ENCODE measurements at regions not wholly inside any gene's neighbourhood (a gene's known extent, or its start where the extent isn't known, plus 50 kb on each side); places are given as distances from the start of the nearest gene placed in this dataset.
"Not testable (repeated sequence)": the region's sequence is repeated elsewhere in the genome, so short reads cannot be mapped to it uniquely, and the experiment has no call there.

DNA sequence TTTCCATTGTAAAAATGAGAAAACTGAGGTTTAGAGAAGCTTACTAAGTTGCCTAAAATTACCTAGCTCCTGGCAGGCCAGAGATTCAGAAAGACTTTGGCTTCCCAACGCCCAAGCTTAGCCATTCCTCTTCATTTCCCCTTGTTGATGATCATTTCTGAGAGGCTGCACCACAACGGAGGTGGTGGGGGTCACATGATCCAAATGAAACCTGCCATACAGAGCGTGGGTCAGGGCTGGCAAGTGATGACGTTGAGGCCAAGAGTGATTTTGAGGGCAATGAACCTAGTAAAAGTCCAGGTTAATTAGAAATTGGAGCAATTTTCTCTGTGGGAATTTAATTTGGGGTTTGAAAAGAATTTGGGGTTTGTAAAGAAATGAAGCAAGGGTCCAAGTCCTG, 109.9 kb downstream of the TMEM182 start:
- no peak for DNase-seq (ENCODE audit: low spot score)

DNA sequence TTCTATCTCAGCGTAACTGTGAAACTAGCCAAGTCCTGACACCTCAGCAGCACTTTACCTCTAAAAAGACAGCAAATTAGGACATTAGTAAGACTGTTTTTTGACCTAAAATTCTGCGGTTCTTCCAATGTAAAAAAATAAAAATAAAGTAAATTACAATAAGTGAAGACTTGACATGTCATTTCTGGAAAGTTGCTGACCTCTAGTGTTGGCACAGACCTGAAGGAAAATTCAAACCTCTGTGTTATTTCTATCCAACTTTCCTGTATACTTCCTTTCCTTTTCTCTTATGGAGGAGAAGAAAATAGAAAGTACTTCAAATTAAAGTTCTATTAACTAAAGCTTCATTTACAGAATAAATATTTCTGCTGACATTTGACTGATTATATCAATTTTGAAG, 110.6 kb downstream of the TMEM182 start:
- DNase-seq (ENCODE audit: low spot score) = no peak

DNA sequence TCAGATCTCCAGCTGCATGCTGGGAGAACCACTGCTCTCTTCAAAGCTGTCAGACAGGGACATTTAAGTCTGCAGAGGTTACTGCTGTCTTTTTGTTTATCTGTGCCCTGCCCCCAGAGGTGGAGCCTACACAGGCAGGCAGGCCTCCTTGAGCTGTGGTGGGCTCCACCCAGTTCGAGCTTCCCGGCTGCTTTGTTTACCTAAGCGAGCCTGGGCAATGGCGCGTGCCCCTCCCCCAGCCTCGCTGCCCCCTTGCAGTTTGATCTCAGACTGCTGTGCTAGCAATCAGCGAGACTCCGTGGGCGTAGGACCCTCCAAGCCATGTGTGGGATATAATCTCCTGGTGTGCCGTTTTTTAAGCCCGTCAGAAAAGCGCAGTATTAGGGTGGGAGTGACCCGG, 117.7 kb downstream of the TMEM182 start:
- DNase-seq (ENCODE audit: low spot score) = not testable (repeated sequence)

DNA sequence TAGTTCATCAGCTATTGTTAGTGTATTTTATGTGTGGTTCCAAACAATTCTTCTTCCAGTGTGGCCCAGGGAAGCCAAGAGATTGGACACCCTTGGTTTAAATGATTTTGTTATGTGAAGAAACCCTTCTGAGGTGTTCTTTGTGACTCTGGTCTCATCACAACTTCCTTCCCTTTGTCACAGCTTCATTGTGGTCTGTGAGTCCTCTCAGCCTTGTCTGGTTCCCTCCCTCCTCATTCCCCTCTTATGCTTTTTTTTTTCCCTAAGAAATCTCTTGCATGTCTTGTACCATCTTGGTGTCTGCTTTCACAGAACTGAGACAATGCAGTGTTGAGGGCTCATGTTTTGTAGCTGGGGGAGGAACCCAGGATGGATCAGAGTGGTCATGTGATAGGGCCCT, 118.9 kb downstream of the TMEM182 start:
- no peak for DNase-seq (ENCODE audit: low spot score)

GRCh38 chr2:102886216-102886893, 124.5 kb downstream of the TMEM182 start:
- no peak for DNase-seq (ENCODE audit: low spot score)

GRCh38 chr2:102888514-102888913, 126.7 kb downstream of the TMEM182 start:
- no peak for DNase-seq (ENCODE audit: low spot score)

DNA sequence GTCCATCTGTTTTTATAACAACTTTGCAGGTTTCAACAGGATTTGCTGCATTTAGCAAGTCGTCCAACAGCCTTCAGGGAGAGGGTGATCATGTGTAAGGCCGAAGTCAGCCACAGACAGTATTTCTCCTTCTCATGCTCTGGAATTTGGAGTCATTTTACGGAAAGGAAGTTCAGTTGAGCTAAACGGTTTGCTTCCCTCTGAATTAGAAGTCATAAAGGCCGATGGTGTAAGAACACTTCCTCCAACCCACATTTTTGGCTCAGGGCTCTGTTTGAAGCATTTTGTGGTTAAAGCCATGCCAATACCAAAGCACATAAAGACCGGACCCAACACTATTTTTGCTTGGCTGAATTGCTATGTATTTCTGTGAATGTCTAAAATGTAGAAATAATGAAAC, 129.5 kb downstream of the TMEM182 start:
- DNase-seq (ENCODE audit: low spot score) = no peak

GRCh38 chr2:102892698-102893310, 131.0 kb downstream of the TMEM182 start:
- DNase-seq (ENCODE audit: low spot score) = no peak

DNA sequence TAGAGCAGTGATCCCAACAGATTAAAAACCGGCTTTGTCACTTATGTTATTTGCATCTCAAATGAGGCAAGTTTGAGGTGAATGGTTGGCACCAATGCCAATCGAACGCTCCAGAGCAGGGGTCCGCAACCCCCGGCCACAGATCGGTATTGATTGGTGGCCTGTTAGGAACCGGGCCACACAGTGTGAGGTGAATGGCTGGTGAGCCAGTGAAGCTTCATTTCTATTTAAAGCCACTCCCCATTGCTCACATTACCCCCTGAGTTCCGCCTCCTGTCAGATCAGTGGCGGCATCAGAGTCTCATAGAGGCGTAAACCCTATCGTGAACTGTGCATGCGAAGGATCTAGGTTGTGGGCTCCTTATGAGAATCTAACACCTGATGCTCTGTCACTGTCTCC, 132.0 kb downstream of the TMEM182 start:
- DNase-seq (ENCODE audit: low spot score) = no peak

GRCh38 chr2:102895376-102895775, 133.5 kb downstream of the TMEM182 start:
- no peak for DNase-seq (ENCODE audit: low spot score)

DNA sequence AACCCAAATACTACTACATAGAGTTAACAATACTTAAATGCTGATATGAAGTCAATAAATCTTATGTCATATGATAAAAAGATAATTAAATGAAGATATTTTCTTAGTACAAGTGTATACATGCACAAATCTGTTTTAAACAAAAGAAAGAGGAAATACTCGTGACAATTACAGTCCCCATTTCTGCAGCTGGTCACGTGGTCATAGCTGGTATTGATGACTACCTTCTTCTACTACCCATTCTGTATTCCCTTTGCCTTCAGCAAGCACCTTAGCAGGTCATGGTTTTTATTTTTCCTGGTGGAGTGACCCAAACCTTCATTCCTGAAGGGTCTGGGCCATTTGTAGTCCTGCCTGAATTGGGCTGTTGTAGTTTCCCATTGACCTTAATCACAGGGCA, 147.4 kb downstream of the TMEM182 start:
- DNase-seq (ENCODE audit: low spot score) = not testable (repeated sequence)

DNA sequence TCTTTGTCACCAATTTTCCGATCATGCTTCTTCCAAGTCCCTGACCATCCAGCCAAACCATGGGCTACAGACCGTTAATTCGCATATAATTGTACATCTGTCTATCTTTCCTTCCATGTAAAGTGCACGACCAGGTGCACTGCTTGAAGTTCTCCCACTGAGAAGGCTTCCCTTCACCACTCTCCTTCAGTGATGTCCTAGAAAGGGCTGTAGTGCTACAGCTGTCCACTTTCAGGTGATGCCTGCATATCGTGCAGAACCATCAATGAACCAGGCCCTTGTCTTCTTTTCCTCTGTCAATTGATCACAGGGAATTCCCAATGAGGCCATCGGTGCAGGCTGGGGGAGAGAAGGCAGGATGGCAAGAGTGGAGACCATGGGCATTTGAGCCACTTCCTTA, 148.9 kb downstream of the TMEM182 start:
- no peak for DNase-seq (ENCODE audit: low spot score)

GRCh38 chr2:102915128-102915527, 153.3 kb downstream of the TMEM182 start:
- DNase-seq (ENCODE audit: low spot score) = no peak

- no peak for DNase-seq (ENCODE audit: low spot score)
Observed at GRCh38 chr2:102922321-102922720, 160.5 kb downstream of the TMEM182 start.

GRCh38 chr2:102925003-102925402, 163.2 kb downstream of the TMEM182 start:
- DNase-seq (ENCODE audit: low spot score) = no peak

DNA sequence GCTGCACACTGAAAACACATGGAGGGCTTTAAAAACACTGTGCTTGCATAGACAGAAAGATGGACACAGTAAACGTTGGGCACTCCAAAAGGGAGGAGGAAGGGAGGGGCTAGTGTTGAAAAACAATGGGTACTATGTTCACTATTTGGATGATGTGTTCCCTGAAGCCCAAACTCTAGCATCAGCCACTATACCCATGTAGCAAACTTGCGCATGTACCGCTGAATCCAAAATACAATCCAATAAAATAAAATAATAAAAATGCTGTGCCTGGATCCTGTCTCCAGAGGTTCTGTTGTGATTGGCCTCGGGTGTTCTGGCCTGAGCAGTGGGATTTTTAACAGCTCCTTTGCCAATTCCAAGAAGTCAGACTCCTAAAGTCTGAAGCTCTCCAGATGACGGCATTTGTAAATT, 166.0 kb downstream of the TMEM182 start:
- no peak for DNase-seq (ENCODE audit: low spot score)

GRCh38 chr2:102929721-102930120, 167.9 kb downstream of the TMEM182 start:
- DNase-seq (ENCODE audit: low spot score) = no peak

GRCh38 chr2:102932501-102932900, 170.7 kb downstream of the TMEM182 start:
- no peak for DNase-seq (ENCODE audit: low spot score)

DNA sequence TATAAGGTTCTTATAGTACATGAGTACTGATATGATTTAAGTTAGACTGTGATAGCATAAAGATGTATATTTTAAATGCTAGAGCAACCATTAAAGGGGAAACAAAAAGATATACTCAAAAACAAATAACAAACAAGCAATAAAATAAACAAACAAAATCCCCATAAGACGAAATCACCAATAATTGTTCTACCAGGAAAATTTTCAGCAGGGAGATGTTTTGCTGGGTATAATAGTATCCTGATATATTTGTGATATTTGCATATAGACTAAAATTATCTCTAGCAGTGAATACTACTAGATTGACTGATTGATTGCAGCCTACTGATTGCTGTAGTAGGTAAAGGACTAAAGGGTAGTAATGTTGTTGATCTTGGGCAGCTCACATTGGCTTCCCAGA, 177.4 kb downstream of the TMEM182 start:
- no peak for DNase-seq (ENCODE audit: low spot score)

- DNase-seq (ENCODE audit: low spot score) = no peak
Observed at GRCh38 chr2:102940684-102941083, 178.9 kb downstream of the TMEM182 start.

DNA sequence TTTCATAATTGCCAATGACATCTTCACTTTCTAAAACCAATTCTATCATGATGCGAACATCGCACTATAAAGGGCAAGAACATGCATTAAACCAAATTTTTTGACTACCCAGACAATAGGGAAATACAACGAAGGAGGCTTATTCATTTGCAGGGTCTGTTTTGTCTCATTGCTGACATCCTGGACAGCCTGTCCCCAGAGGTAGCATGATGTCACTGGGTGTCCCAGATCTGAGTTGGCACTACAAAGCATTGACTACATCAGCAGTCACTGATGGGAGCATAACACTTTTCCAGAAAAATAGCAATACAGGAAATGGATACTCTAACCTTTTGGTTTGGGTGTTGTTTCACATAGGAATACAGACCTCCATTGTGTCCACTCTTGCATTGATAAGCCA, 180.3 kb downstream of the TMEM182 start:
- DNase-seq (ENCODE audit: low spot score) = peak; percentile 45

GRCh38 chr2:102943251-102943650, 181.4 kb downstream of the TMEM182 start:
- DNase-seq (ENCODE audit: low spot score) = no peak

DNA sequence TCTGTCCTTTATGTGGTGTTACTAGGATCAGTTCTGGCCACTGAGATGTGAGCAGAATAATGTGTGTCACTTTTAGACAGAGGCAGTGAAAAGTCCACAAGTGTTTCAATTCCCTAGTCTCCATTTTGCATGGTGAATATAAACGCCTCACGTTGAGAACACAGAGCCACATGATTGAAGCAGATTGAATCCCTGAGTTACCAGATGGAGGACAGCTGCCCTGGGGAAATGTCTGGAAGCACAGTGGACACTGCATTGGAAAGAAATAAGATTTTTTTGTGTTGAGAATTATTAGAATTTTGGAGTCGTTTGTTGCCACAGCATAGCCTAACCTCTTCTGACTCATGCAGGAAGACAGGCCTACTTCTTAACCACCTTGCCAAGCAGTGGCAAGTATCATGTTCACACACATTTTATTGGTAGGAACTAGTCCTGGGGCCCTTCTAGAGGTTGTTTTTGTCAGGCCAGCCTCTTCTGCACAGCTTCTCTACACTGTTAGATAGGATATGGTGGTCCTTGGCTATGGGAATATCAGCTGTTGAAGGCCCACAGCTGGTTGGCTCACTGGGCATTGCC, 188.6 kb downstream of the TMEM182 start:
- no peak for DNase-seq (ENCODE audit: low spot score)
